DOHH2 (cell line): ENCODE measurements at regions not wholly inside any gene's neighbourhood (a gene's known extent, or its start where the extent isn't known, plus 50 kb on each side); places are given as distances from the start of the nearest gene placed in this dataset.
A peak's percentile ranks its signal among the peaks of the same experiment; 100 is the strongest.

Experiments used
- H3F3A ChIP-seq: fragments of 200-600 bp; sonication (generic), shearing (Covaris generic); 2 replicates; pipeline ENCODE4 v1.6.0; 2016; ENCODE audit warnings: antibody characterized with exemption, mild to moderate bottlenecking; ENCODE audit not compliant: control insufficient read depth, insufficient read depth
- H3K27ac ChIP-seq: fragments of 200-600 bp; sonication (generic); 2 replicates; pipeline ENCODE4 v1.5.1; 2014; ENCODE audit warnings: low read depth, mild to moderate bottlenecking, low read length, moderate library complexity
- H3K27me3 ChIP-seq: fragments of 200-600 bp; sonication (generic); 2 replicates; pipeline ENCODE4 v1.6.1; 2014; ENCODE audit warnings: mild to moderate bottlenecking, low read length, mixed read lengths; ENCODE audit not compliant: control insufficient read depth
- H3K36me3 ChIP-seq: fragments of 200-600 bp; sonication (generic); 2 replicates; pipeline ENCODE4 v1.6.1; 2014; ENCODE audit warnings: mild to moderate bottlenecking, low read length, moderate library complexity, mixed read lengths; ENCODE audit not compliant: control insufficient read depth
- H3K4me1 ChIP-seq: fragments of 200-600 bp; sonication (generic); 2 replicates; pipeline ENCODE4 v1.6.1; 2014; ENCODE audit warnings: mild to moderate bottlenecking, low read length, mixed read lengths; ENCODE audit not compliant: control insufficient read depth
- H3K4me2 ChIP-seq: fragments of 200-600 bp; sonication (generic); 2 replicates; pipeline ENCODE4 v1.6.0; 2014; ENCODE audit warnings: mild to moderate bottlenecking, low read length, moderate library complexity
- H3K4me3 ChIP-seq: fragments of 200-600 bp; sonication (generic); 2 replicates; pipeline ENCODE4 v1.5.1; 2014; ENCODE audit warnings: mild to moderate bottlenecking, low read length, mixed read lengths
- H3K79me2 ChIP-seq: fragments of 200-600 bp; sonication (generic); 2 replicates; pipeline ENCODE4 v1.6.1; 2014; ENCODE audit warnings: mild to moderate bottlenecking, low read length, mixed read lengths; ENCODE audit not compliant: control insufficient read depth
- H3K9me2 ChIP-seq: fragments of 200-600 bp; sonication (generic); replicated peaks from 2 replicates; pipeline ENCODE4 v1.6.1; 2014; ENCODE audit warnings: mild to moderate bottlenecking, low read length, mixed read lengths; ENCODE audit not compliant: control insufficient read depth
- H3K9me3 ChIP-seq: fragments of 200-600 bp; sonication (generic); 2 replicates; pipeline ENCODE4 v1.6.1; 2014; ENCODE audit warnings: antibody characterized with exemption, low read length, mixed read lengths; ENCODE audit not compliant: control insufficient read depth, insufficient read depth
- H4K20me1 ChIP-seq: fragments of 200-600 bp; sonication (generic); 2 replicates; pipeline ENCODE4 v1.6.0; 2014; ENCODE audit warnings: low read depth, mild to moderate bottlenecking, antibody characterized with exemption, low read length, moderate library complexity; ENCODE audit not compliant: control insufficient read depth, insufficient read depth
- EZH2phosphoT487 ChIP-seq: fragments of 200-600 bp; sonication (generic); IDR thresholded peaks from 2 replicates; pipeline ENCODE4 v1.6.1; 2017; ENCODE audit warnings: borderline replicate concordance, mild to moderate bottlenecking, antibody characterized with exemption, low read length, moderate library complexity, mixed read lengths
- TF ChIP-seq, protein P1 (sequence below): fragments of 200-600 bp; sonication (generic); IDR thresholded peaks from one replicate; pipeline ENCODE4 v1.5.1; 2014; ENCODE audit warnings: antibody characterized with exemption, mild to moderate bottlenecking, low read depth, low read length; ENCODE audit not compliant: poor library complexity, severe bottlenecking

DNA sequence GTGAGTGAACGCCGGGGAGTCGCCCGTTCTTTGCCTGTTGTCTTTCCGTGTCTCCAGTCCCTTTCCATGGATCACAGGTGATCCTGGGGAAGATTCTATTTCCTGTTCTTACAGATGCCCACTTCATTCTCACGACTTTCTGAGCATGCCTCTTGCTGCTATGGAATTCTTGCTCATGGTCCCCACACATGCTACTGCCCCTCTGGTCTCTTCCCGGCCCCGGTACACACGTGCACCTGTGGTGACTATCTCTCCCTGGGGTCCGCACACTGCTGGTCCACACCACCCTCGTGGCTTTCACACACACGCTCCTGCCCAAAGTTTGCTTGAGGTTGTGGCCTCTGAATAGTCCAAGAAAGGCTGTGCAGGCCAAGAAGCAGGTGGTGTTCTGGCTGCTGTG is 67.9 kb upstream of the ALKAL2 start:
- Histone ChIP-seq H3K4me3 (no peak overlapping the region), H3K27me3 (no peaks in the 10 kb centered on the region), H4K20me1 (no peaks in the 10 kb centered on the region), H3F3A (no peaks in the 10 kb centered on the region), H3K4me1 (peaks cover 6% of the 10 kb centered on the region), H3K9me3 (no peaks in the 10 kb centered on the region), H3K36me3 (no peaks in the 10 kb centered on the region), H3K79me2 (no peaks in the 10 kb centered on the region), H3K27ac (no peak overlapping the region), H3K9me2 (no peaks in the 10 kb centered on the region), H3K4me2 (no peak overlapping the region)
- no peak for TF ChIP-seq EZH2phosphoT487
- TF ChIP-seq, protein P1, sequence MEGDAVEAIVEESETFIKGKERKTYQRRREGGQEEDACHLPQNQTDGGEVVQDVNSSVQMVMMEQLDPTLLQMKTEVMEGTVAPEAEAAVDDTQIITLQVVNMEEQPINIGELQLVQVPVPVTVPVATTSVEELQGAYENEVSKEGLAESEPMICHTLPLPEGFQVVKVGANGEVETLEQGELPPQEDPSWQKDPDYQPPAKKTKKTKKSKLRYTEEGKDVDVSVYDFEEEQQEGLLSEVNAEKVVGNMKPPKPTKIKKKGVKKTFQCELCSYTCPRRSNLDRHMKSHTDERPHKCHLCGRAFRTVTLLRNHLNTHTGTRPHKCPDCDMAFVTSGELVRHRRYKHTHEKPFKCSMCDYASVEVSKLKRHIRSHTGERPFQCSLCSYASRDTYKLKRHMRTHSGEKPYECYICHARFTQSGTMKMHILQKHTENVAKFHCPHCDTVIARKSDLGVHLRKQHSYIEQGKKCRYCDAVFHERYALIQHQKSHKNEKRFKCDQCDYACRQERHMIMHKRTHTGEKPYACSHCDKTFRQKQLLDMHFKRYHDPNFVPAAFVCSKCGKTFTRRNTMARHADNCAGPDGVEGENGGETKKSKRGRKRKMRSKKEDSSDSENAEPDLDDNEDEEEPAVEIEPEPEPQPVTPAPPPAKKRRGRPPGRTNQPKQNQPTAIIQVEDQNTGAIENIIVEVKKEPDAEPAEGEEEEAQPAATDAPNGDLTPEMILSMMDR: no peak

DNA sequence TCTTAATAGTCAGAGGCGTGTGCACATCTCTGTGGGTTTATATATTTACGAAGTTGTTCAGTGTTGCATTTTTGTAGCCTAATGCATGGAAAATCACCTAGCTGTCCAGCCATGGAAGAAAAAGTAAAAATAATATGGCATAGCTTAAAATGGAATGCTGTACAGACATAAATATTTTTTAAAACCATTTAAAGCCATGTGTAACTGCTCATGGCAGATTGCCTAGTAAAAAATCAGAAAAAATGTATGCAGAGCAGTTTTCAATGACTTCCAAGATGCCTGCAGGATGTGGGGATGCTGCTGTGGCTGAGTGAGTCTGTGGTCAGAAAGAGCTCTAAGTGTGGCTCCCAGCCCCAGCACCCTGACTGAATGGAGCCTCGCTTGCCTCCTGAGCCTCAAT is 64.8 kb upstream of the ALKAL2 start:
- Histone ChIP-seq H3K9me3 (no peaks in the 10 kb centered on the region), H3K27me3 (no peaks in the 10 kb centered on the region), H3K4me2 (no peak overlapping the region), H3K4me1 (peaks cover 36% of the 10 kb centered on the region), H3K79me2 (no peaks in the 10 kb centered on the region), H3F3A (no peaks in the 10 kb centered on the region), H4K20me1 (no peaks in the 10 kb centered on the region), H3K27ac (no peak overlapping the region), H3K9me2 (no peaks in the 10 kb centered on the region), H3K4me3 (no peak overlapping the region), H3K36me3 (no peaks in the 10 kb centered on the region)
- no peak for TF ChIP-seq EZH2phosphoT487
- TF ChIP-seq, protein P1: no peak

GRCh38 chr2:349390-349789 is 61.5 kb upstream of the ALKAL2 start:
- no peaks in the 10 kb centered on the region for H3K9me3 ChIP-seq
- no peaks in the 10 kb centered on the region for H3K36me3 ChIP-seq
- TF ChIP-seq, protein P1: no peak
- no peak for TF ChIP-seq EZH2phosphoT487
- no peaks in the 10 kb centered on the region for H4K20me1 ChIP-seq
- peaks cover 43% of the 10 kb centered on the region for H3K4me1 ChIP-seq
- peak overlapping the region; percentile 68 for H3K4me2 ChIP-seq
- H3K9me2 ChIP-seq: no peaks in the 10 kb centered on the region
- no peaks in the 10 kb centered on the region for H3K79me2 ChIP-seq
- no peak overlapping the region for H3K4me3 ChIP-seq
- H3F3A ChIP-seq: no peaks in the 10 kb centered on the region
- H3K27me3 ChIP-seq: no peaks in the 10 kb centered on the region
- H3K27ac ChIP-seq: peak overlapping the region; percentile 62
